ENCODE measurements at regions not wholly inside any gene's neighbourhood (a gene's known extent, or its start where the extent isn't known, plus 50 kb on each side); places are given as distances from the start of the nearest gene placed in this dataset.

DNA sequence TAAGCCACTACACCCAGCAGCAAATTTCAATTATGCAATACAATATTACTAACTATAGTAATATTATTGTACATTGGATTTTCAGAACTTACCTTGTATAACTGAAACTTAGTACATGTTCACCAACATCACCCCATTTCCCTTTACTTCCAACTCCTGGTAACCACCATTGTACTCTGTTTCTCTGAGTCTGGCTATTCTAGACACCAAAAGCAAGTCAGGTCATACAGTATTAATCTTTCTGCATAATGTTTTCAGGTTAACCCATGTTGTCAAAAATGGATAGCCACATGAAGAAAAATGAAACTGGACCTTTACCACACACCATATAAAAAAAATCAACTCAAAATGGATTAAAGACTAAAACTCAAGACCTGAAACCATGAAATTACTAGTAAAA lies 558.2 kb downstream of the MMUT start:
- Histone ChIP-seq H3K79me2 (ENCODE audit: insufficient read depth, low read length) (no peaks in the 10 kb centered on the region), H3K9me2 (ENCODE audit: insufficient read depth) (no peaks in the 10 kb centered on the region), H3K4me1 (ENCODE audit: control insufficient read depth in 1 of 2, insufficient read depth in 2 of 2, low read length in 2 of 2) (no peaks in the 10 kb centered on the region), H3K4me2 (ENCODE audit: low read length) (no peak overlapping the region), H2AFZ (ENCODE audit: low read depth, low read length, poor library complexity, severe bottlenecking) (no peak overlapping the region), H3K36me3 (ENCODE audit: control insufficient read depth in 1 of 2, insufficient read depth in 2 of 2, low read length in 2 of 2) (no peaks in the 10 kb centered on the region), H3K9ac (ENCODE audit: low read length) (no peak overlapping the region), H3K27me3 (ENCODE audit: insufficient read depth, low read length) (no peaks in the 10 kb centered on the region), H3K9me3 (ENCODE audit: control insufficient read depth in 1 of 2, insufficient read depth in 1 of 2, low read depth in 1 of 2, low read length in 2 of 2) (no peaks in the 10 kb centered on the region), H3K27ac (ENCODE audit: low read depth, low read length) (no peak overlapping the region), H3K4me3 (replicated peaks in 1 of 2; ENCODE audit: low read depth in 1 of 2, low read length in 2 of 2) (no peak overlapping the region), H4K20me1 (ENCODE audit: insufficient read depth) (no peaks in the 10 kb centered on the region)
- no peak for ATAC-seq
- RAD21 ChIA-PET (ENCODE audit: low non-redundant PET in 1 of 2, low total read pairs in 2 of 2, uncharacterized antibody in 2 of 2, unreplicated experiment in 2 of 2): no interaction called here
- no TSS peak for BruUV-seq (replicated peaks)
- POLR2A ChIA-PET: no interaction called here
- intact Hi-C loops (cut with micrococcal nuclease): no loop called here
- CTCF ChIA-PET: no interaction called here
- no peak for DNase-seq (ENCODE audit: low read depth, low spot score)
- TF ChIP-seq JUND (IDR thresholded peaks at IDR 0.05) (no peak), EZH2 (IDR thresholded peaks at IDR 0.05) (no peak), RAD21 (IDR thresholded peaks at IDR 0.05; ENCODE audit: low read depth) (no peak), EZH2phosphoT487 (IDR thresholded peaks at IDR 0.05; ENCODE audit: borderline replicate concordance) (no peak), TCF7L2 (IDR thresholded peaks at IDR 0.05; ENCODE audit: borderline replicate concordance, extremely low read depth, insufficient read depth, insufficient read length) (no peak), ZFX (IDR thresholded peaks at IDR 0.05) (no peak), FOSL1 (IDR thresholded peaks at IDR 0.05; ENCODE audit: low read depth) (no peak), EGR1 (IDR thresholded peaks at IDR 0.05; ENCODE audit: low read depth) (no peak), POLR2AphosphoS5 (IDR thresholded peaks at IDR 0.05; ENCODE audit: low read depth, low read length) (no peak), SRF (IDR thresholded peaks at IDR 0.05; ENCODE audit: low read depth) (no peak), ZNF274 (IDR thresholded peaks at IDR 0.05; ENCODE audit: low read depth, low read length) (no peak), YY1 (IDR thresholded peaks at IDR 0.05; ENCODE audit: extremely low read depth, insufficient replicate concordance, low read depth, low read length) (no peak), SP1 (IDR thresholded peaks at IDR 0.05; ENCODE audit: low read depth) (no peak)
- TF ChIP-seq, protein P1, sequence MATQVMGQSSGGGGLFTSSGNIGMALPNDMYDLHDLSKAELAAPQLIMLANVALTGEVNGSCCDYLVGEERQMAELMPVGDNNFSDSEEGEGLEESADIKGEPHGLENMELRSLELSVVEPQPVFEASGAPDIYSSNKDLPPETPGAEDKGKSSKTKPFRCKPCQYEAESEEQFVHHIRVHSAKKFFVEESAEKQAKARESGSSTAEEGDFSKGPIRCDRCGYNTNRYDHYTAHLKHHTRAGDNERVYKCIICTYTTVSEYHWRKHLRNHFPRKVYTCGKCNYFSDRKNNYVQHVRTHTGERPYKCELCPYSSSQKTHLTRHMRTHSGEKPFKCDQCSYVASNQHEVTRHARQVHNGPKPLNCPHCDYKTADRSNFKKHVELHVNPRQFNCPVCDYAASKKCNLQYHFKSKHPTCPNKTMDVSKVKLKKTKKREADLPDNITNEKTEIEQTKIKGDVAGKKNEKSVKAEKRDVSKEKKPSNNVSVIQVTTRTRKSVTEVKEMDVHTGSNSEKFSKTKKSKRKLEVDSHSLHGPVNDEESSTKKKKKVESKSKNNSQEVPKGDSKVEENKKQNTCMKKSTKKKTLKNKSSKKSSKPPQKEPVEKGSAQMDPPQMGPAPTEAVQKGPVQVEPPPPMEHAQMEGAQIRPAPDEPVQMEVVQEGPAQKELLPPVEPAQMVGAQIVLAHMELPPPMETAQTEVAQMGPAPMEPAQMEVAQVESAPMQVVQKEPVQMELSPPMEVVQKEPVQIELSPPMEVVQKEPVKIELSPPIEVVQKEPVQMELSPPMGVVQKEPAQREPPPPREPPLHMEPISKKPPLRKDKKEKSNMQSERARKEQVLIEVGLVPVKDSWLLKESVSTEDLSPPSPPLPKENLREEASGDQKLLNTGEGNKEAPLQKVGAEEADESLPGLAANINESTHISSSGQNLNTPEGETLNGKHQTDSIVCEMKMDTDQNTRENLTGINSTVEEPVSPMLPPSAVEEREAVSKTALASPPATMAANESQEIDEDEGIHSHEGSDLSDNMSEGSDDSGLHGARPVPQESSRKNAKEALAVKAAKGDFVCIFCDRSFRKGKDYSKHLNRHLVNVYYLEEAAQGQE (IDR thresholded peaks at IDR 0.05; ENCODE audit: low read depth): no peak
